Ramos (cell line): ENCODE measurements at regions not wholly inside any gene's neighbourhood (a gene's known extent, or its start where the extent isn't known, plus 50 kb on each side); places are given as distances from the start of the nearest gene placed in this dataset.
"Not testable (repeated sequence)": the region's sequence is repeated elsewhere in the genome, so short reads cannot be mapped to it uniquely, and the experiment has no call there.

Source experiments
- in situ Hi-C: fragments of 300-500 bp; cut with MboI; formaldehyde crosslinking; loops from one replicate; pipeline ENCODE4 v1.14.3; 2022; ENCODE audit warnings: low sequenced_read_pairs; ENCODE audit not compliant: unreplicated experiment

- in situ Hi-C loops, result not testable (repeated sequence)
These were observed 275.5 kb downstream of the IKZF2 start for GRCh38 chr2:212875950-212876349.

- in situ Hi-C loops, result no loop called here
These were observed 278.2 kb downstream of the IKZF2 start for GRCh38 chr2:212873256-212873655.

- in situ Hi-C loops, result no loop called here
These were observed 279.8 kb downstream of the IKZF2 start for GRCh38 chr2:212871597-212871996.

GRCh38 chr2:212864186-212864585, 287.2 kb downstream of the IKZF2 start:
- in situ Hi-C loops, result no loop called here

GRCh38 chr2:212863185-212863588, 288.2 kb downstream of the IKZF2 start:
- in situ Hi-C loops, result no loop called here

- in situ Hi-C loops, result no loop called here
These were observed 292.9 kb downstream of the IKZF2 start for GRCh38 chr2:212858496-212858895.

GRCh38 chr2:212854771-212855170, 296.6 kb downstream of the IKZF2 start:
- in situ Hi-C loops, result no loop called here

GRCh38 chr2:212854116-212854515, 297.3 kb downstream of the IKZF2 start:
- in situ Hi-C loops, result no loop called here

- in situ Hi-C loops, result no loop called here
These were observed 305.5 kb downstream of the IKZF2 start for GRCh38 chr2:212845941-212846340.

GRCh38 chr2:212843409-212844199, 305.0 kb upstream of the ERBB4 start:
- in situ Hi-C loops, result no loop called here

GRCh38 chr2:212842544-212843185, 304.1 kb upstream of the ERBB4 start:
- in situ Hi-C loops, result no loop called here

GRCh38 chr2:212841460-212841859, 302.9 kb upstream of the ERBB4 start:
- in situ Hi-C loops, result no loop called here

- in situ Hi-C loops, result no loop called here
These were observed 293.9 kb upstream of the ERBB4 start for GRCh38 chr2:212832211-212833195.

- in situ Hi-C loops, result no loop called here
These were observed 293.1 kb upstream of the ERBB4 start for GRCh38 chr2:212831671-212832199.

GRCh38 chr2:212816267-212816666, 277.7 kb upstream of the ERBB4 start:
- in situ Hi-C loops, result no loop called here

- in situ Hi-C loops, result no loop called here
These were observed 276.9 kb upstream of the ERBB4 start for GRCh38 chr2:212815453-212815852.

GRCh38 chr2:212814941-212815340, 276.3 kb upstream of the ERBB4 start:
- in situ Hi-C loops, result no loop called here

- in situ Hi-C loops, result no loop called here
These were observed 273.3 kb upstream of the ERBB4 start for GRCh38 chr2:212811921-212812320.

GRCh38 chr2:212811036-212811805, 272.6 kb upstream of the ERBB4 start:
- in situ Hi-C loops, result no loop called here
